OCI-LY1 (cell line): ENCODE measurements at regions not wholly inside any gene's neighbourhood (a gene's known extent, or its start where the extent isn't known, plus 50 kb on each side); places are given as distances from the start of the nearest gene placed in this dataset.

Experiments used
- CTCF ChIP-seq: fragments of 200-600 bp; sonication (generic), shearing (Covaris generic); IDR thresholded peaks from 2 replicates; pipeline ENCODE4 v1.5.1; 2017; ENCODE audit warnings: mild to moderate bottlenecking, antibody characterized with exemption, low read length, moderate library complexity, mixed read lengths
- EZH2 ChIP-seq: fragments of 200-600 bp; sonication (generic), shearing (Covaris generic); IDR thresholded peaks from 2 replicates; pipeline ENCODE4 v1.8.0; 2017; ENCODE audit warnings: borderline replicate concordance, mixed run types, mild to moderate bottlenecking, antibody characterized with exemption, low read length, moderate library complexity, mixed read lengths

GRCh38 chr11:93959663-93960062, 61.5 kb upstream of the HEPHL1 start:
- TF ChIP-seq CTCF (no peak), EZH2 (no peak)
